H1 (cell line): ENCODE measurements at regions not wholly inside any gene's neighbourhood (a gene's known extent, or its start where the extent isn't known, plus 50 kb on each side); places are given as distances from the start of the nearest gene placed in this dataset.

Experiments used
- CHD2 ChIP-seq: IDR thresholded peaks from 2 replicates; pipeline ENCODE4 v1.6.1; 2012; ENCODE audit warnings: low read length, improper control_type of control experiment
- CHD7 ChIP-seq: fragments of 300-600 bp; sonication (generic); IDR thresholded peaks from 2 replicates; pipeline ENCODE4 v1.7.1; 2012; ENCODE audit warnings: low read length, moderate library complexity, mild to moderate bottlenecking, inconsistent platforms; ENCODE audit not compliant: insufficient replicate concordance
- CREB1 ChIP-seq: IDR thresholded peaks from 2 replicates; pipeline ENCODE4 v1.6.1; 2012; ENCODE audit warnings: inconsistent platforms
- CTBP2 ChIP-seq: IDR thresholded peaks from 2 replicates; pipeline ENCODE4 v1.7.0; 2011; ENCODE audit warnings: borderline replicate concordance, mild to moderate bottlenecking, moderate library complexity, mixed read lengths, low read length; ENCODE audit not compliant: insufficient read depth, insufficient read length
- HDAC6 ChIP-seq: IDR thresholded peaks from one replicate; pipeline ENCODE4 v1.7.1; 2012; ENCODE audit warnings: low read depth, mild to moderate bottlenecking, inconsistent platforms, low read length, moderate library complexity
- JUN ChIP-seq: IDR thresholded peaks from 2 replicates; pipeline ENCODE4 v1.6.1; 2011; ENCODE audit warnings: low read depth, mild to moderate bottlenecking, improper control_type of control experiment, low read length

GRCh38 chr1:58346036-58346355 is 200.5 kb downstream of the OMA1 start (continued):
- TF ChIP-seq CHD7 (no peak), CREB1 (no peak), CTBP2 (no peak), JUN (no peak), CHD2 (no peak), HDAC6 (no peak)
- TF ChIP-seq, all 59 proteins: peak for 0
